NCI-H446 (cell line): ENCODE measurements at regions not wholly inside any gene's neighbourhood (a gene's known extent, or its start where the extent isn't known, plus 50 kb on each side); places are given as distances from the start of the nearest gene placed in this dataset.
"Not testable (repeated sequence)": the region's sequence is repeated elsewhere in the genome, so short reads cannot be mapped to it uniquely, and the experiment has no call there.

Experiments used
- DNase-seq, 2 experiments: peaks; one replicate each; lab custom pipeline; 2025; lab: John Stamatoyannopoulos, UW

- no peak for DNase-seq
Observed at GRCh38 chr7:43044511-43044910, 67.9 kb upstream of the HECW1 start.

DNA sequence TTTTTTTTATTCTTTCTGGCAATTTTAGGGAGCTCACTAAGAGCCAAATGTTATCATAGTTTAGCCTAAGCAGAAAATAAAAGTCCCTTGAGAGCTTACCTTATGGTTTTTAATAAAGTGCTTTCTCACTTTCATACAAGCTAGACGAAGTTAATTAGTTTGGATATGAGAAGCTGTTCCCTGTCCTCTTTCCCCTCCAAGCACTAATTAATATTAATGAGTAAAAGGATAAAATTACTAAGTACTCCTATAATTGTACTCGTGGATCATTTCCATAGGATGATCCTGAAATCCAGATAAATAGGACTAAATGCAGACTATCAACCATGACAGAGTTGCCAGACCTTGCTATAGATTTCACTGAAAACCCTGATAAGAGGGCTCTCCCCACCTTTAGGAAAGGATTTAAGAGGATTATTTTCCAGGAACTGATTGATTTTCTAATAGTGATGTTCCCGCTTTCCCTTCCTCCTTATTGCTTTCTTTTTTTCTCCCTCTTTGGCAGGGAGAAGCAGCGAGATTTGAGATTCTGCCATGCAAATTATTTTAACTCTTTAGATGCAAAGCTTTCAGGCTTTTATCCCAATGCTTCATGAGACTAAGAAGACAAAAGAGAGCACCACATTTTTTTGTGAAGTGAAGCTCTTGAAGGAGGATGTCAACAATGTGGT lies 58.3 kb upstream of the HECW1 start:
- DNase-seq = no peak

DNA sequence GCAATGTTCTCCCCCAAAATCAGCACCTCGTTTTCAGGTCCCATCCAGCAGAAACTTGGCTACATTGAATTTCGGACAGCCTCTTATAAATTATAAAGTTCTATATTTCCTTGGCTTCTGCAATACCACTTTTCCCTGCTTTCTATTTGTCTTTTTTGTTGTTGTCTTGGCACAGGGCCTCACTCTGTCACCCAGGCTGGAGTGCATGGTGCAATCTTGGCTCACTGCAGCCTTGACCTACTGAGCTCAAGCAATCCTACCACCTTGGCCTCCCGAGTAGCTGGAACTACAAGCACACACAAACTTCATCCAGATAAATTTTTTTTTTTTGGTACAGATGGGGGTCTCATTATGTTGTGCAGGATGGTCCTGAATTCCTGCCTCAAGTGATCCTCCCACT lies 55.3 kb upstream of the HECW1 start:
- DNase-seq = no peak

- no peak for DNase-seq
Observed at GRCh38 chr7:43058271-43059066, 54.0 kb upstream of the HECW1 start.

DNA sequence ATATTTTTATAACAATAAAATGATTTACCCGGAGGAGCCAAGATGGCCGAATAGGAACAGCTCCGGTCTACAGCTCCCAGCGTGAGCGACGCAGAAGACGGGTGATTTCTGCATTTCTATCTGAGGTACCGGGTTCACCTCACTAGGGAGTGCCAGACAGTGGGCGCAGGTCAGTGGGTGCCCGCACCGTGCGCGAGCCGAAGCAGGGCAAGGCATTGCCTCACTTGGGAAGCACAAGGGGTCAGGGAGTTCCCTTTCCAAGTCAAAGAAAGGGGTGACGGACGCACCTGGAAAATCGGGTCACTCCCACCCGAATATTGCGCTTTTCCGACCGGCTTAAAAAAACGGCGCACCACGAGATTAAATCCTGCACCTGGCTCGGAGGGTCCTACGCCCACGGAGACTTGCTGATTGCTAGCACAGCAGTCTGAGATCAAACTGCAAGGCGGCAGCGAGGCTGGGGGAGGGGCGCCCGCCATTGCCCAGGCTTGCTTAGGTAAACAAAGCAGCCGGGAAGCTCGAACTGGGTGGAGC lies 53.3 kb upstream of the HECW1 start:
- not testable (repeated sequence) for DNase-seq
